GM21737 (cell line): ENCODE measurements at regions not wholly inside any gene's neighbourhood (a gene's known extent, or its start where the extent isn't known, plus 50 kb on each side); places are given as distances from the start of the nearest gene placed in this dataset.
A peak's percentile ranks its signal among the peaks of the same experiment; 100 is the strongest.
"Not testable (repeated sequence)": the region's sequence is repeated elsewhere in the genome, so short reads cannot be mapped to it uniquely, and the experiment has no call there.

Source experiments
- ATAC-seq: cut with Tn5 transposase; IDR thresholded peaks from one replicate; pipeline ENCODE4 v1.9.1; 2021; ENCODE audit warnings: mild to moderate bottlenecking, moderate library complexity; ENCODE audit not compliant: unreplicated experiment

DNA sequence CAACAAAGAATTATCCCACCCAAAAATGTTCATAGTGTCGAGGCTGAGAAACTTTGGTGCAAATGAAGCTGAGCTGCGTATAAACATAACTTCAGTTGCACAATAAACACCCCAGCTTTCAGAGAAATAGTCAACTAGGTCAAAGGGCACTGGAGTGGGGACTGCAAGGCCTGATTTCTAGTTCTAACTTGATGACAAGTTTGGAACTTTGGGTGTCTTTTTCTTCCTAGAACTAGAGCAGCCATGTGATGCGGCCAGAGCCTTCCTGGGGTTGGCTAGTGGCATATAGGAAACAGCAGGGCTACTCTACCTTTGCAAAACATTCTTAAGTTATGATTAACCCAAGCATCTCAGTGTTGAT lies 298.4 kb upstream of the AMIGO2 start:
- no peak for ATAC-seq

DNA sequence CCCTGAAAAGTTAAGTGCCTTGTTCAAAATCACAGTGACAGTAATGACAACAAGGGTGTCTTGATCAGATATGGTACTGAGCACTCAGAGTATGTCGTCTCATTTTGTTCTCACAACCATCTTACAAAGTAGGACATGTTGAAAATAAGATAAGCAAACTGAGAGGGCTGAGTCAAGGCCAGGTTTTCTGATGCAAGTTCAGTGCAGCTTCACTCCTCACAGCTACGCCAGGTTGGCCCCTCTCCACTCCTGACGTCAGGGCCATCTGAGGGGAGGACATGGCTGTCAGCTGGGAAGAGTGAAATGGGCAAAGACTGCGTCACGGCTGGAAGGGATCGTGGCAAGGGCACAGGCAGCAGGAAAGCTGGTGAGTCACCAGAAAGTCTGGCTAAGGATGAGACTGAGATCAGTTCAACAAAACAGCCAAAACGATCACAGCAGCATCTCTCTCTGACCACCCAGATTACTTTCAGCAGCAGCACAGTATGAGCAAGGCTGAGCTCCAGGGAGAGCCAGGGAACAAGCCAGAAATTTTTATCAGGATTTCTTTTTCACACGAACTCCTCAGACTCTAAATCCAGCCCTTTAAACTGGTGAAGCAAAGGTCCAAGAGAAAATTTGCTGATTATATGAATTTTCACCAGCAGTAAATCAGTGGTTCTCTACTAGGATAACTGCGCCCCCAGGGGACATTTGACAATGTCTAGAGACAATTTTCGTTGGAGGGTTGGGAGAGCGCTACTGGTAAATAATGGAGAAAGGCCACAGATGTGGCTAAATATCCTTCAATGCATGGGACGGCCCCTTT lies 297.9 kb upstream of the AMIGO2 start:
- no peak for ATAC-seq

DNA sequence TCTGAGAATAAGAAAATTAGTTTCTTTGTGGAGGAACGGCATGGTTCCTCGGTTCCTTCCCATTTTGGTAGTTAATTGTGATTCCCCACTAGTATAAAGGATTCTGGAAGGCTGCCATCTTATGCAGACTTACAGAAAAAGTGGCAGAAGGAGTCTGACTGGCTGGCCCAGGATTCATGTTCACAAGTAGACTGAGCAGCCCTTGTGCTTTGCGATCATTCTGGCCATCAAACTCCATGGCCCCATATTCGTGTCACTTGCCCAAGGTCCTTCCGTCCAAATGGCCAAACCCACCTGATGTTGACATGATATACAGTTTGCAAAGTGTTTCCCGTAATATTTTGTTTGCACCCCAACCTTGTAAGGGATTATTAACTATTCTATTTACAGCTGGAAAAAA lies 297.2 kb upstream of the AMIGO2 start:
- ATAC-seq, result no peak

DNA sequence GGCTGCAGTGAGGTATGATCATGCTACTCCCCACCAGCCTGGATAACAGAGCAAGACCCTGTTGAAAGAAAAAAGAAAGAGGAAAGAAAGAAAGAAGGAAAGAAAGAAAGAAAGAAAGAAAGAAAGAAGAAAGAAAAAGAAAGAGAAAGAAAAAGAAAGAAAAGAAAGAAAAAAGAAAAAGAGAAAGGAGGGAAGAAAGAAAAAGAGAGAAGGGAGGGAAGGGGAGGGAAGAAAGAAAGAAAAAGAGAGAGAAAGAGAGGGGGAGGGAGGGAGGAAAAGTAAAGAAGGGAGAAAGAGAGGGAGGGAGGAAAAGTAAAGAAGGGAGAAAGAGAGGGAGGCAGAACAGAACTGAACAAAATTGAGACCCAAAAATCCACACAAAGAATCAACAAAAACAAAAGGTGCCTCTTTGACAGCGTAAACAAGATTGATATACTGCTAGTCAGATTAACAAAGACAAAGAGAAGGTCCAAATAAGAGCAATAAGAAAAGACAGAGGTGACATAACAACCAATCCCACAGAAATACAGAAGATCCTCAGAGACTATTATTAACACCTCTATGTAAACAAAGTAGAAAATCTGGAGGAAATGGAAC lies 293.9 kb upstream of the AMIGO2 start:
- no peak for ATAC-seq

DNA sequence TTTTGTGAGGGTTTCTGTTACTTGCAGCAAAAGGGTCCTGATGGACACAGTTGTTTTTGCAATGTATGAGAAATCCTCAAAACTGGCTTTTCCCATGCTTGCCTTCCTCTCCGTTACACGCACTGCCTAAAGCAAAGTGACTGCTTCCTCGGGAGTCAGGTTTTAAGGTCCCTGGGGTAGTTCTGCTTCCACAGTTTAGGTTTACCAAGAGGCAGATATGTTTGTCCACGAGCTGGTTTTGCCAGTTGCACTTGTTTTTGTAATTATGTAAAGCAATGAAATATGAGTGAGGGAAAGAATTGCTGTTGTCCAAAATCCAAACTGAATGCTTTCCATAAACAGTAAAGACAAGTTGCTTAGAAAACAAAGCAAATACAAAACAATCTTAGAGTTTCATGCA lies 290.7 kb upstream of the AMIGO2 start:
- no peak for ATAC-seq

DNA sequence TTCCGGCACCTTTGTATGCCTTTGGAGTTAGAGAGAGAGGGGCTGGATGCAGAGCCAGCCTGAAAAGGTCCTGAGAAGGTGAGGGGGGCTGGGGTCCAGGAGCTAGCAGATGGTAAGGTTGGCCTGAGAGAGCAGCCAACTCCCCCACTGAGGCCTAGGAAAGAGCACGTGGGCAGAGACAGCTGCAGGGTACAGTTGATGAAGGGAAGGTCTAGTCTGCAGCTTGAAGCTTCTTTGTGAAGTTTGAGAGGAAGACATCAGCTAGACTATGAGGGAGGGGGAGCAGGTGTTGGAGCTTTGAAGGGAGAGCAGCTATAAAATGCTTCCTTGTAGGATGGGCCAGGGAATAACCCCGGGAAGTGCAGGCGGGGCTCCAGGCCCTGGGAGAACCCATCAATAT lies 289.3 kb upstream of the AMIGO2 start:
- ATAC-seq, result no peak

DNA sequence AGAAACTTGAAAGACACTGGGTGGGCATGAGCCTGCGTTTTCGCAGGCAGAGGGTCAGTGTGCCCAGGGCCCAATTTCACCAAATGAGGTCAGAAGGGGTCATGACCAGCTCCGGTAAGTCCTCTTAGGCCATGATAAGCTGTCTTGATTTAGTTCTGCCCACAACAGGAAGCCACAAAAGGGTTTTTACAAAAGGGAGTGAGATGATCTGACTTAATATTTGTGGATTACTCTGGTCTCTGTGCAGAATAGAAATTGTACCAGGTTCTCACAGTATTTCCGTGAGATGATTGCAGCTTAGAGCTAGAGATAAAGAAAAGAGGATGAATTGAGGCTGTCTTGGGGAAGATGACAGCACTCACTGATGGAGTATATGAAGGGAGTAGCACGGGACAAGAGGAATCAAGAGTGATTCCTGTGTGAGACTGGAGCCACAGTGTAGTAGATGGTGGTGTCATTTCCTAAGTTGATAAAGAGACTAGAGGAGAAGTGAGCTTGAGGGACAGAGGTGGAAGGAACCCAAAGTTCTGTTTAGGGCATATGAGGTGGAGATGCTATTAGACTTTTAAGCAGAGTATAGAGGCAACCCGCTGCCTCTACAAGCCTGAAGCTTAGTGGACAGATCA lies 288.3 kb upstream of the AMIGO2 start:
- no peak for ATAC-seq

DNA sequence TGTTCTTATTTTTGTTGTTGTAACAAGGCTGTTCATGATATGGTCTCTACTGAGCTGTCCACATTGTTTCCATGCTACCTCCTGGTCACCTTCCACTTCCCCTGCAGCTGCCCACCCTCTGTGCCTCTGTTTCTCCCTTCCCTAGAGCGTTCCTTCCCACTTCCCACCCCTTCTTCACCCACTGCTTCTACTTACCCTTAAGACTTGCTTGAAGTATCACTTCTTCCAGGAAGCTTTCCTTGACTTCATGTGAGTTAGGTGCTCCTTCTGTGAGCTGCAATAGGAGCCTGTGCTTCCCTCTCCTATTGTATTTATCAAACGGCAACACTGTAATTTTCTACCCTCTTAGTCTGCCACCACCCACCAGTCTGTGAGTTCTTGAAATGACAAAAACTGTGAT lies 286.8 kb upstream of the AMIGO2 start:
- ATAC-seq, result no peak

DNA sequence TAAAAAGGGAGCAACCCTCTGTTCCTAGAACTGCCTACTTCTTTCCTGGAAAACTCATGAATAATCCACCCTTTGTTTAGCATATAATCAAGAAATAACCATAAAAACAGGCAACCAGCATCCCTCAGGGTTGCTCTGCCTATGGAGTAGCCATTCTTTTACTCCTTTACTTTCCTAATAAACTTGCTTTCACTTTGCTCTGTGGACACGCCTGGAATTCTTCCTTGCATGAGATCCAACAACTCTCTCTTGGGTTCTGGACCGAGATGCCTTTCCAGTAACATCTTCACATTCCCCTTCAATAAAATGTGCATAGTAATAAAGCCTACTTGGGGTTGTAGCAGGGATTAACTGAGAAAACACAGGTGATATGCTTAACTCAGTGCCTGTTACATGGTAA lies 286.4 kb upstream of the AMIGO2 start:
- no peak for ATAC-seq

DNA sequence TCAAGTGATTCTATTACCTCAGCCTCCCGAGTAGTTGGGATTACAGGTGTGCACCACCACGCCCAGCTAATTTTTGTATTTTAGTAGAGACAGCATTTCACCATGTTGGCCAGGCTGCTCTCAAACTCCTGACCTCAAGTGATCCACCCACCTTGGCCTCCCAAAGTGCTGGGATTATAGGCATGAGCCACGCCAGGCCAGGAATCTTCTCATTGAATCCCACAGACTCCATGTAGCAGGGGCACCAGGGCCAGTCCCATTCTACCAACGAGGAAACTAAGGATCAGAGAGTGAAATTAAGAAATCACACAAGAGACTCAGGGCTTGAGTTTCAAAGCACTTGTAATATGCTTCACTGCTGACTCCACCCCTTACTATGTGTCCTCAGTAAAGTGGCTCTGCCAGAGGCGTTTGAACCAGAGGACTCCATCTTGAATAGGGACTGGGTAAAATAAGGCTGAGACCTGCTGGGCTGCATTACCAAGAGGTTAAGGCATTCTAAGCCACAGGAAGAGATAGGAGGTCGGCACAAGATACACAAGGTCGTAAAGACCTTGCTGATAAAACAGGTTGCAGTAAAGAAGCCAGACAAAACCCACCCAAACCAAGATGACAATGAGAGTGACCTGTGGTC lies 285.8 kb upstream of the AMIGO2 start:
- not testable (repeated sequence) for ATAC-seq

DNA sequence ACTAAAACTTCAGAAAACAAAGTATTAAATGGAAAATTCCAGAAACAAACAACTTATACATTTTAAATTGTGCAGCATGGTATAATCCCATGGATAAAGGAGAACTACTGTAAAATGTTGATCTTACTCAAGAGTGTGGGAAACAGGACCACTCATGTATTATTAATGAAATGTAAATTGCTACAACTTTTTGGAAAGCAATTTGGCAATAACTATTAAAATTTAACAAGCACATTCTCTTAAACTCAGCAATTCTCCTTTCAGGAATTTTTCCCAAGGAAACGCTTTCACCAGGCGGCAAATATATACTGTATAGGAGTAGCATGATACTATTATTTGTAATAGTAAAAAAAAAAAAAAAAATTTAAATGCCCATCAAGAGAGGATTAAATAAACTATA lies 284.5 kb upstream of the AMIGO2 start:
- no peak for ATAC-seq

DNA sequence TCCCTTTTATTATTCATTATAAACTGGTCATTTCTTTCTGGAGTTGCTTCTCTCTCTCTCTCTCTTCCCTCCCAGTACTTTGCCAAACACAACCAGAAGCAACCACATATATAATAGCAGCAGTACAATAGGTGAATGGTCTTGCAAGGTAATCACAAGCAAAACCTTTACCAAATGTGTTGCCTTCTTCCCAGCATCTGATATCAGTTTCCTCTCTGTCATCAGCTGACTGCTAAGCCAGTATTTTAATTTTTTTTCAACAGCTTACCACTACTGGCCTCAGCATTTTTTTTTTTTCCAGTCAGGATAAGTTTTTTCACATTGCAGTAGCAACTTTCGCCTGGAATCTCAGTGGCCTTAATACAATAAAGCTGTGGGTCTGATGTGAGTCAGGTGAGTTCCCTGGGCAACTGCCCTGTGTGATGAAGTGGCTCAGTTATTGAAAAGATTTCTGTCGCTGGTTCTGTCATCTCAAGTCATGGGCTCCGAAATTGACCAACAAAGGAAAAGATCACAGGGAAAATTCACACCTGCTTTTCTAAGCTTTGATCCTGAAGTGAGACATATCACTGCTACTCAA lies 282.5 kb upstream of the AMIGO2 start:
- ATAC-seq, result no peak

DNA sequence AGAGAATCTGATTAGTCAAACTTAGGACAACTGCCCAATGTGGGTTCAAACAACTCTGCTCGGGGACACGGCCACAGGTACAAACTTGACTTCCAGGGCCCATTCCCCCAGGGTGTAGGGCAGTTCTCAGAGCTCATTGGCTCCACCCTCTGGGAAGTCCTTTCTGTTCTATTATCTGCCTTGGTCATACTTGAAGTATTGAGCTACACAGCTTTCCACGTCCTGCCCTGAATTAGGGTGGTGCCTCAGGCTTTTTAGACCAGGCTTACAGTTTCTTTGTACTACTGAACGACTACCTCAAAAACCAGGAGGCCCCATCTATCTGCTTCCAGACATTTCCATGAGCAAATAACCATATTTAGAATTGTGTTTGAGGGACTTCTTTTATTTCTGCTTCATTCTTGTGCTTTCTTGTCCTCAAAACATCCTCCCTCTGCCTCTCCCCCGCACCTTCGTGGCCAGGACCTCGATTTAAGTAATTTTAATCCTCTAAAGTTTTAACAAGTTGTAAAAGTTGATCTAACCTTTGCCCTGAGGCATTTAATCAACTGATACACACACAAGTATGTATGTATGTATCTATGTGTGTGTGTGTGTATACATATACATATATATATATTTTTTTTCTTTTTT lies 281.7 kb upstream of the AMIGO2 start:
- ATAC-seq, result peak; percentile 56

DNA sequence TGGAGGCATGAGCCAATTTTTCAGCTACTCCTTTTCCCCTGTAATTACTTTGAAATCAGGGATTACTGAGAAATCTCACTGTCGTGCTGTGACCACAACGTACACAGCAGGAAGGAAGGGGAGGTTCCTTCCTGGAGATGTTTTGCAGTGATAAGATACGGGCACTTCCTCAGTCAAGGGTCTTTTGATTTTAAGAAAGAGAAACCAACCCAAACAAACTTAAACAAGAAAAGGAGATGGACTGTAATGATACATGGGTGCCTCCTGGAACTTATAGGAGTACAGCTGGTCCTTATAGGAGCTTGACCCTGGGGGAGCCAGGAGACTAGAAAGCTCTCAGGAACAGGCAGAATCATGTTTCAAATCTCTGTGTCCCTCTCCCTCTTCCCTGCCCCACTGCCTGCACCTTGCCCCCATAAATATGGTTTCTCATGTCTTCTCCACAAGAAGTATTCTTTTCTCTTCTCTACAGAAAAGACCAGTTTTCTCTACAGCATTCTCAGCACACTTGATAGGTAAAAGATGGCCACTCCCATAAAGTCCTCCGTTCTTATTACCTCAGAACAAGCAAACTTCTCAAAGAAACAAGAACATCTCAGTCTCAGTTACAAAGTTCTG lies 281.1 kb upstream of the AMIGO2 start:
- peak; percentile 33 for ATAC-seq

DNA sequence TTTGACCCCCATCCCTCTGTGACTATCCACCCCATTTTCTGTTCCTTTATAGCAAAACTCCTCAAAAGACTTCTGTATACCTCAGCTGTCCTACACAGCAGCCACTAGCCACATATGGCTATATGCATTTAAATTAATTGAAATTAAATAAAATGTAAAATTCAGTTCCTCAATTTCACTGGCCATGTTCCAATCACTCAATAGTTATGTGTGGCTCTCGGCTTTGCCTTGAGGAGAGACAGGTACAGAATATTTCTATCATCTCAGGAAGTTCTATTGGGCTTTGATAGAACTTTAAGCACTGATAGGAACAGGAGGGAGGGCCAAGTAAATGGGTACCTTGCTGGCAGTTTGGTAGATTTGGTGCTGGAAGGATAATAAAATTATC lies 280.3 kb upstream of the AMIGO2 start:
- no peak for ATAC-seq

DNA sequence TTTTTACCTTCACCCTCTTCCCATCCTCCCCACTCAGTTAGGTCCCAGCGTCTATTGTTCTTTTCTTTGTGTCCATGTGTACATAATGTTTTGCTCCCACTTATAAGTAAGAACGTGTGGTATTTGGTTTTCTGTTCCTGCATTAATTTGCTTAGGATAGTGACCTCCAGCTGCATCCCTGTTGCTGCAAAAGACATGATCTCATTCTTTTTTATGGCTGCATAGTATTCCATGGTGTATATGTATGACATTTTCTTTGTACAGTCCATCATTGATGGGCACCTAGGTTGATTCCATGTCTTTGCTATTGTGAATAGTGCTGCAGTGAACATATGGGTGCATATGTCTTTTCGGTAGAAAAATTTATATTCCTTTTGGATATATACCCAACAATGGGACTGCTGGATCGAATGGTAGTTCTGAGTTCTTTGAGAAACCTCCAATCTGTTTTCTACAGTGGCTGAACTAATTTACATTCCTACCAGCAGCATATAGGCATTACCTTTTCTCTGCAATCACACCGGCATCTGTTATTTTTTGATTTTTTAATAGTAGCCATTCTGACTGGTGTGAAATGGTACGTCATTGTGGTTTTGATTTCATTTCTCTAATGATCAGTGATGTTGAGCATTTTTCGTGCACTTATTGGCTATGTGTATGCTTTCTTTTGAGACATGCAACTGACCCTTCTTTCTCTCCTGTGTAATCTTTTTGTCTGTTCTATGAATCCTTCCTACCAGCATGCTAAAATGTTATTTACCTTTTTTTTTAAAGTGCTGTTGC lies 279.7 kb upstream of the AMIGO2 start:
- no peak for ATAC-seq

DNA sequence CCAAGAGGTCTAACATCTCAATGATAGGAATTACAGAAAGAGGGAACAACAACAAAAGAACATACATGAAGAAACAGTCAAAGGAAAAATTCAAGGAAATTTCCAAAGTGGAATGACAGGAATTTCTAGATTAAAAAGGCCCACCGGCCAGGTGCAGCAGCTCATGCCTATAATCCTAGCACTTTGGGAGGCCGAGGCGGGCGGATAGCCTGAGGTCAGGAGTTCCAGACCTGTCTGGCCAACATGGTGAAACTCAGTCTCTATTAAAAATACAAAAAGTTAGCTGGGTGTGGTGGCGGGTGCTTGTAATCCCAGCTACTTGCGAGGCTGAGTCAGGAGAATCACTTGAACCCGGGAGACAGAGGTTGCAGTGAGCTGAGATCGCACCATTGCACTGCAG lies 277.2 kb upstream of the AMIGO2 start:
- ATAC-seq, result not testable (repeated sequence)

DNA sequence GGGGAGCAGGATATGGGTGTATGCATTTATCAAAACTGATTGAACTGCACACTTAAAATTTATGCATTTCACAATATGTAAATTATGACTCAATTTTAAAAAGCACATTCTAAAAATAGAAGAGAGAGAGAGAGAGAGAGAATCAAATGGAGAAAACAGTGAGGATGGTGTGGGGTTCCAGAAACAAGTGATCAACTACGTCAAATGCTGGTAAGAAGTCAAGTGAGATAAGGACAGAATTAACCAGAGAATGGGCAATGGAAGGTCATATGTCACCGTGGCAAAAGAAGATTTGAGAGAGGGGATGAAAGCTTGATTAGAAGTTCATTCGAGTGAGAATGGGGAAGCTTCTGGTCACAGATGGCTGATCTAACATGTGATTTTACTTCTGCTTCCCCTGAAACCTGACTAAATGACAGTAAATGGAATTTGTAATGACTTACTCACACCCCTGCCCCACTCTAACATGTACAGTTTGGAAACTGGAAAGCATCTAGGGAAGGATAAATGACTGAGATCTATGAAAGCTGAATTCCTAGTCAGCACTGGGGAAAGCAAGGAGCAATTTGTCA lies 276.5 kb upstream of the AMIGO2 start:
- peak; percentile 50 for ATAC-seq

DNA sequence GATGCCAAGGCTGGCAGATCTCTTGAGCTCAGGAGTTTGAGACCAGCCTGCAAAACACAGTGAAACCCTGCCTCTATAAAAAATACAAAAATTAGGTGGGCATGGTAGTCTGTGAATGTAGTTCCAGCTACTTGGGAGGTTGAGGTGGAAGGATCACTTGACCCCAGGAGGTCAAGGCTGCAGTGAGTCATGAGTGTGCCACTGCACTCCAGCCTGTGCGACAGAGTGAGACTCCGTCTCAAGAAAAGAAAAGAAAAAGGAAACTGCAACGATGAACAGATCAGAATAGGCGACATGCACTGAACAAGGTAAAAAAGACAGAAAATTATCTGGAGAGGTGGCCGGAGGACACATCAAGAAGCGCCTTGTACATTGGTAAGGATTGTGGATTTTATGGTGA lies 273.7 kb upstream of the AMIGO2 start:
- no peak for ATAC-seq

DNA sequence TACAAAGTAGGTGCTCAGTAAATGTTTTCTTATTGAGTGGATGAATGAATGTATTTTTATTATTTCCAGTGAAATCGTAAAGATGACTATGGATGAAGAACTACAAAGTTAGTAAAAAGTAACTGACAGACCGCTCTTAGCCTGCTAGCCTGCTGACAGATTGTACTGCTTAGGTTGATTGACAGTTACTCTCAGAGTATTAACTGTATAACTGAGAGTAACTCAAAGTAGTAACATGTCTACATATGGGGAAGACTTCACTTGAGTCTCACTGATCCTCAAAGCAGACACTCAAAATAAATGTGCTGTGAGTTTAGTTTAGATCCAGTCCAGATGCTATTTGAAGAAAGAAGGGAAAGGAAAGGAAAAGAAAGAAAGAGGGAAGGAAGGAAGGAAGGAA lies 272.3 kb upstream of the AMIGO2 start:
- no peak for ATAC-seq
